ENCODE measurements at regions not wholly inside any gene's neighbourhood (a gene's known extent, or its start where the extent isn't known, plus 50 kb on each side); places are given as distances from the start of the nearest gene placed in this dataset.
"Not testable (repeated sequence)": the region's sequence is repeated elsewhere in the genome, so short reads cannot be mapped to it uniquely, and the experiment has no call there.

DNA sequence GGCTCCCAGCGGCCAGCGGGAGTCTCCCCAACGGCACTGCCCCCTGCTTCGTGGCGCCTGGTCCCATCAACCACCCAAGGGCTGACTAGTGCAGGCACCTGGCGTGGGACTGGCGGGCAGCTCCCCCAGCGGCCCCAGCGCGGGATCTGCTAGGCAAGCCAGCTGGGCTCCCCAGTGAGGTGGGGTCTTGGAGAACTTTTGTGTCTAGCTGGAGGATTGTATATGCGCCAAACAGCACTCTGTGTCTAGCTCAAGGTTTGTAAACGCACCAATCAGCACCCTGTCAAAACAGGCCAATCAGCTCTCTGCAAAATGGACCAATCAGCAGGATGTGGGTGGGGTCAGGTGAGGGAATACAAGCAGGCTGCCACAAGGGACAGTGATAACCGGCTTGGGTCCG is 1988.2 kb downstream of the FOXD4L5 start:
- intact Hi-C loops (cut with DNase I), result not testable (repeated sequence)

DNA sequence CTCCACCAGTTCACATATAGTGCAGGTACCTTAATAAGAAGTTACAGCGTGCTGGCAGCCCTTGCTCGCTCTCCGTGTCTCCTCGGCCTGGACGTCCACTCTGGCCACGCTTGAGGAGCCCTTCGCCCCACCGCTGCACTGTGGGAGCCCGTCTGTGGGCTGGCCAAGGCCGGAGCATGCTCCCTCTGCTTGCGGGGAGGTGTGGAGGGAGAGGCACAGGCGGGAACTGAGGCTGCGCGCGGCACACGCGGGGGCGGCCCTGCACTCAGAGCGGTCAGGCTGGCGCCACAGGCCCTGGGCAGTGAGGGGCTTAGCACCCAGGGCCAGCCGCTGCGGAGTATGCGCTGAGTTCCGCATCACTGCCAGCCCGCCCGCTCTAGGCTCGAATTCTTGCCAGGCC is 1988.6 kb downstream of the FOXD4L5 start:
- DNase-seq, result peak in 4 of 42 donors; percentile 0 to 31 (median 6)

More for the DNA sequence above, 1988.2 kb downstream of the FOXD4L5 start:
- peak in 1 of 42 donors; percentile 10 for DNase-seq

DNA sequence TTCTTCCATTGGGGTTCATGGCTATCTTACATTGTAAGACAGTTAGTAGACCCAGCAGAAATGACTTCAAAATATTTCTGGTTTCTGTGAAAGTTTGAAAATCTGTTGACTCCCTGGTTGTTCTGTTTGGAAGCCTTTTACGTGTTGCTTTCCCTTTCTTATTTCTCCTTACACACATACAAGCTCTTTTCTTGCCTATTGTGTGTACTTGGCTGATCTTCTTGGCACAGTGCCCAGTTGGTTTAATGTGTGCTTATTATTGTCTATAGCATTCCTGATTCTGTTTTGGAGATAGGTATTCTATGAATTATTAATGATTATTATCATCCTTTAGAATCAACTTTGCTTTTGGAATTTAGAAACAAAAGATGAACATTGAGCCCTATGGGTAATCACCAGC is 1995.0 kb downstream of the FOXD4L5 start:
- intact Hi-C loops (cut with DNase I), result not testable (repeated sequence)
- peak in 21 of 42 donors; percentile 2 to 54 (median 8) for DNase-seq

More for the DNA sequence above, 1988.6 kb downstream of the FOXD4L5 start:
- intact Hi-C loops (cut with DNase I), result not testable (repeated sequence)

Measured in head of caudate nucleus (tissue), 42 donors.